SK-N-MC (cell line): ENCODE measurements at regions not wholly inside any gene's neighbourhood (a gene's known extent, or its start where the extent isn't known, plus 50 kb on each side); places are given as distances from the start of the nearest gene placed in this dataset.

Source experiments
- EZH2 ChIP-seq: fragments of 200-600 bp; sonication (generic); IDR thresholded peaks from one replicate; pipeline ENCODE4 v1.6.1; 2017; ENCODE audit warnings: antibody characterized with exemption
- POLR2AphosphoS5 ChIP-seq: IDR thresholded peaks from 2 replicates; pipeline ENCODE4 v1.6.1; 2012; ENCODE audit warnings: mild to moderate bottlenecking, low read depth, low read length, borderline replicate concordance

- no peak for TF ChIP-seq EZH2
- no peak for TF ChIP-seq POLR2AphosphoS5
Measured at GRCh38 chr18:69186162-69186561, 214.5 kb upstream of the DOK6 start.
